ENCODE measurements at regions not wholly inside any gene's neighbourhood (a gene's known extent, or its start where the extent isn't known, plus 50 kb on each side); places are given as distances from the start of the nearest gene placed in this dataset.

- TF ChIP-seq, protein P1, sequence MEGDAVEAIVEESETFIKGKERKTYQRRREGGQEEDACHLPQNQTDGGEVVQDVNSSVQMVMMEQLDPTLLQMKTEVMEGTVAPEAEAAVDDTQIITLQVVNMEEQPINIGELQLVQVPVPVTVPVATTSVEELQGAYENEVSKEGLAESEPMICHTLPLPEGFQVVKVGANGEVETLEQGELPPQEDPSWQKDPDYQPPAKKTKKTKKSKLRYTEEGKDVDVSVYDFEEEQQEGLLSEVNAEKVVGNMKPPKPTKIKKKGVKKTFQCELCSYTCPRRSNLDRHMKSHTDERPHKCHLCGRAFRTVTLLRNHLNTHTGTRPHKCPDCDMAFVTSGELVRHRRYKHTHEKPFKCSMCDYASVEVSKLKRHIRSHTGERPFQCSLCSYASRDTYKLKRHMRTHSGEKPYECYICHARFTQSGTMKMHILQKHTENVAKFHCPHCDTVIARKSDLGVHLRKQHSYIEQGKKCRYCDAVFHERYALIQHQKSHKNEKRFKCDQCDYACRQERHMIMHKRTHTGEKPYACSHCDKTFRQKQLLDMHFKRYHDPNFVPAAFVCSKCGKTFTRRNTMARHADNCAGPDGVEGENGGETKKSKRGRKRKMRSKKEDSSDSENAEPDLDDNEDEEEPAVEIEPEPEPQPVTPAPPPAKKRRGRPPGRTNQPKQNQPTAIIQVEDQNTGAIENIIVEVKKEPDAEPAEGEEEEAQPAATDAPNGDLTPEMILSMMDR (conservative IDR thresholded peaks at IDR 0.05; ENCODE audit: low read depth, low read length) = no peak
- H3K4me3 ChIP-seq (ENCODE audit: low read depth, low read length) = no peak overlapping the region
- no peak for DNase-seq (ENCODE audit: low read depth)
These were observed 227.2 kb downstream of the SQOR start for GRCh38 chr15:45862034-45862433.

DNA sequence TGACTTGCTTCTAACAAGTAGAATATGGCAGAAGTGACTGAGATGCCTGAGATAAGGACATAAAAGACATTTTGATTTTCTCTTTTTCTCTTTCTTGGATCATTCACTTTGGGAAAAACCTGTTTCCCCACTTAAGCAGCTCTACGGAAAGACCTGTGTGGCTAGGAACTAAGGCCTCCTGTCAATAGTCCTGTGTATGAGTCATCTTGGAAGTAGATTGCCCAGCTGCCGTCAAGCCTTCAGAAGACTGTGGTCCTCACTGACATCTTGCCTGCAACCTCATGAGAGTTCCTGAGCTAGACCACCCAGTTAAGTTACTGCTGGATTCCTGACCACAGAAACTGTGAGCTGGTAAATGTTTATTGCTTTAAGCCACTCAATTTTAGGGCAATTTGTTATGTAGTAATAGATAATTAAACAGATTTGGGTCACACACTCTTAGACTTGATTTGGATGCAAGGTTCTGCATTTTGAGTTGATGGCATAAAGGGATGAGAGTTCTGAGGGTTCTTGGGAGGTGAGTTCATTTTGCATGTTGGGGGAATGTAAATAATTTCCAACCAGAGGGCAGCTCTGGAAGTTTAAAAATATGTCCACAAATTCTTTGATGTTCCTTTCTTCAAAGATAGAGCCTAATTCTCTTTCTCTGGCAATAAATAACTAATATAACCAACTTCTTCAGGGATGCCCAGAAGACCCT is 229.2 kb downstream of the SQOR start:
- TF ChIP-seq, protein P1 (conservative IDR thresholded peaks at IDR 0.05; ENCODE audit: low read depth, low read length) = no peak
- H3K4me3 ChIP-seq (ENCODE audit: low read depth, low read length) = no peak overlapping the region
- DNase-seq (ENCODE audit: low read depth) = no peak

- no peak overlapping the region for H3K4me3 ChIP-seq (ENCODE audit: low read depth, low read length)
- no peak for DNase-seq (ENCODE audit: low read depth)
- TF ChIP-seq, protein P1 (conservative IDR thresholded peaks at IDR 0.05; ENCODE audit: low read depth, low read length) = no peak
These were observed 231.8 kb downstream of the SQOR start for GRCh38 chr15:45866616-45867015.

GRCh38 chr15:45867281-45867680 is 232.5 kb downstream of the SQOR start:
- H3K4me3 ChIP-seq (ENCODE audit: low read depth, low read length) = no peak overlapping the region
- DNase-seq (ENCODE audit: low read depth) = no peak
- TF ChIP-seq, protein P1 (conservative IDR thresholded peaks at IDR 0.05; ENCODE audit: low read depth, low read length) = no peak

GRCh38 chr15:45868109-45868691 is 233.4 kb downstream of the SQOR start:
- no peak overlapping the region for H3K4me3 ChIP-seq (ENCODE audit: low read depth, low read length)
- TF ChIP-seq, protein P1 (conservative IDR thresholded peaks at IDR 0.05; ENCODE audit: low read depth, low read length) = no peak
- DNase-seq (ENCODE audit: low read depth) = no peak

- TF ChIP-seq, protein P1 (conservative IDR thresholded peaks at IDR 0.05; ENCODE audit: low read depth, low read length) = no peak
- DNase-seq (ENCODE audit: low read depth) = no peak
- H3K4me3 ChIP-seq (ENCODE audit: low read depth, low read length) = no peak overlapping the region
These were observed 234.3 kb downstream of the SQOR start for GRCh38 chr15:45869034-45869668.

Data from choroid plexus epithelial cell (primary cell).